Stimulated activated CD8-positive, alpha-beta memory T cell treated with anti-CD3 and anti-CD28 coated beads, Interleukin-15, amount 100 ng/mL, for 48 hours (primary cell): ENCODE measurements at regions not wholly inside any gene's neighbourhood (a gene's known extent, or its start where the extent isn't known, plus 50 kb on each side); places are given as distances from the start of the nearest gene placed in this dataset.
A peak's percentile ranks its signal among the peaks of the same experiment; 100 is the strongest.

Experiments used
- DNase-seq, 2 donors: peaks; one replicate each; pipeline ENCODE4 v3.0.0-alpha.2; 2020; ENCODE audit warnings: low read depth in 2 of 2

DNA sequence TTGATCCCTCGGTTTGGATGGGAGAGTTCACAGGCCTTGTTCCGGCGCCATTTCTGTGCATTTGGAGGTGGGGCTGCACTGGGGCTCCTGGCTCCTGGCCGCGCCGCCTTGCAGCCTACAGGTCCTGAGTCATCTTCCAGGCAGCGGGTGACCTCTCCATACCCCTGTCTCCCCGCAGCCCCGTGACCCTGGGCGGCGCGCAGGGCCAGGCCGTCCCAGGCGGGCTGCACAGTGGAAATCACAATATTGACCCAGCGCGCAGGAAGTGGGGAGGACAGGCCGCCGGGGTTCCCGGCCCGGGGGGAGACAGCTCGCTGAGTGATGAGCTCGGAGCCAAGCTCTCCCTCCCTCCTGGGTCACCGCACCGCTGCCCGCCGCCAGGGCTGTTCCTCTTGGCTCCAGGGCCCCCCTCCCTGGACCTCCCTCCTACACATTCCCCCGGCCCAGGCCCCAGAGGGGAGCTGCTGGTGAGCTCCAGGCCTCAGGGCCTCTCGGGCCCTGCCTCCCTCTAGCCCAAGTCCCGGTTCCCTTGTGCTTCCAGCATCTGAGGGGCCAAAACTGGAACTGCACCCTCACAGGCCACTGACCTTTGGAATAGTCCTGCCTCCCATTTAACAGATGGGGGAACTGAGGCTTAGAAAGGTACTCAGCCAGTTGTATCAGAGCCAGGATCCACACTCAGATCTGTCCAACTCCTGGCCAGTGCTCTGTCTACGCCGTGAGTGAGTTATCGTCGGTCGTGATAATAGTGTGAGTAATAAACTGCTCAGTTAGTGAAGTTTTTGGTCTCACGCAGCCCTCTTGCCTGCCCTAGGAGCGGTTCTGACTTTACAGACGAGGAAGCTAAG is 142.9 kb upstream of the WNT4 start:
- no peak for DNase-seq

DNA sequence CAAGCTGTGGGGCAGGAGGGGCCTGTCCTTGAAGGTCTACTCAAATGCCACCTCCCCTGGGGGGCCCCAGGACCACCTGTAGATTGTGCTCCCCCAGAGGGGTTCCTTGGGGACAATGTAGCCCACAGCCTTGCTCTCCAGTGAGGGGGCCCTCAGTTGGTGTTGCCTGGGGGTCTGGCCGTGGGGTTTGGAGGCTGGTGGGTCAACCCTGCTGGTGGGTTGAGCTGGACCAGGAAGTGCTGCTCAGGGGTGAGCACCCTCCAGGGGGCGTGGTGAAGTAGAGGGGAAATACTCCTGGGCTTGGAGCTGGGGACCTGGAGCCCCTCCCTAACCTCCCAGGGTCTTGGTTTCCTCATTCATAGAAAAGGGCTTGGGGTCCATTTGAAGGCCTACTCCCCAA is 143.6 kb upstream of the WNT4 start:
- DNase-seq = no peak

DNA sequence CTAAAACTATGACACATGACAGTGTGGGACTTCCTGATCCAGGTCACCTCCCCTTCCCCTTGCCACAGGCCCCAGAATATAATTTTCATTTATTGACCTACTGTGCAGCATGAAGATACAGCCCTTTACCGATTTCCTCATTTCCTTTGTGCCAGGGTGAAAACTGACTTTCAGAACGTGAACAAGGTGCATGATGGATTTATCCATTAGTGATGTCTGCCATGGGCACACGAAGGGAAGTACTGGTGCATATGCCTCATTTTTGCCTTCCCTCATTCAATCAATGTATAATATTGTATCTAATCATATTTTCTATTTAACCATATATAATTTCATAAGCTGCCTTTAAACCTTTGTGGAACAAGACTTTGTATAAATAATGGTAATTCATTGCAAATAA is 144.4 kb upstream of the WNT4 start:
- no peak for DNase-seq

DNA sequence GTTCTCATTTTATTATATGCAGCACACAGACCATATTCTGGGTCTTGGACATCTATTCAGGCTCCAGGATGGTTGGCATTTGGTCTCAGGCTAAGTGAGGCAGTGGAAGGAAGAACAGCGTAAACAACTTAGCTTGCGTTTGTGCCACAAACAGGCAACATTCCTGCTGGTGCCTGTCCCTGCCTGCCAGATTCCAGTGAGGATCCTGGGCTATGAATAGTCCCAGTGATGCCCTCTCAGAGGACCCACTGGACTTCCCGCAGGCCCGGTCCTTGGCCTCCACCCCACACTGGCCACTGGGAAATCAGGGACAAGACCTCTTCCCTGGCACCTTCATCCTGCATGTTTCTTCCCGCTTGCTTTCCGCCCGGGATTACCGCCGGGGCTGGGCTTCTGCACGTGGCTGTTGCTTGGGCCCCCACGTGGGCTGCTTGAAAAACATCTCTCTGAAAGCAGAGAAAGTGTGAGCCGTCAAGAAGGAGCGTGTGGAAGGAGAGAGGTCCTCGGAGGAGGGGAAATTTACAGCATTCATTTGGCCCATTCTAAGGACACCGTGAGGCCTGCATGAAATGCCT is 145.1 kb upstream of the WNT4 start:
- no peak for DNase-seq

DNA sequence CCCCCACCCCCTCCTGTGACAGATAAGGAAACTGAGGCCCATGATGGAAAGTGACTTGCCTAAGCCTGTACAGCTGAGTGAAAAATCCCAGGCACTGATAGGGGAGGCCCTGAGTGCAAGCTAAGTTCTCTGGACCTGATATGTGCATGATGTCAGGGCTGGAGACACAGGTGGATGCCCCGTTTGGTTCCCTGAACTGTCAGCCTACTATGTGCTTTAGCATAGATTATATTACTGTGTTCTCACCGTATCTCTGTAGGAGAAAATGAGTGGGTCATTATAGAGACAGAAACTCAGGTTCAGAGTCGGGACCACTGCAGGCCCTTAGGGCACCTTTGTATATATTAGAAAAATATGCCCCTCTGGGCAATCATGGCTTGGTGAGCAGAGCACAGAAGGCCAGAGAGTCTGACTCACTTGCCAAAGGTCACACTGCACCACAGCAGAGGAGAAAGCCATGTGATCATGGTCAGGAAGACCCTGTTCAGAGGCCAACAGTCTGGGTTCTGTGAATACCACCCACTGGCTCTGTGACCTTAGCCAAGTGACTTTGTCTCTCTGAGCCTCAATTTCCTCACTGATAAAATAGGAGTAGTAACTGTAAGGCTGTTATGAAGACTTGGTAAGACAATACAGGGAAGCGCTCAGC is 145.8 kb upstream of the WNT4 start:
- DNase-seq = no peak

DNA sequence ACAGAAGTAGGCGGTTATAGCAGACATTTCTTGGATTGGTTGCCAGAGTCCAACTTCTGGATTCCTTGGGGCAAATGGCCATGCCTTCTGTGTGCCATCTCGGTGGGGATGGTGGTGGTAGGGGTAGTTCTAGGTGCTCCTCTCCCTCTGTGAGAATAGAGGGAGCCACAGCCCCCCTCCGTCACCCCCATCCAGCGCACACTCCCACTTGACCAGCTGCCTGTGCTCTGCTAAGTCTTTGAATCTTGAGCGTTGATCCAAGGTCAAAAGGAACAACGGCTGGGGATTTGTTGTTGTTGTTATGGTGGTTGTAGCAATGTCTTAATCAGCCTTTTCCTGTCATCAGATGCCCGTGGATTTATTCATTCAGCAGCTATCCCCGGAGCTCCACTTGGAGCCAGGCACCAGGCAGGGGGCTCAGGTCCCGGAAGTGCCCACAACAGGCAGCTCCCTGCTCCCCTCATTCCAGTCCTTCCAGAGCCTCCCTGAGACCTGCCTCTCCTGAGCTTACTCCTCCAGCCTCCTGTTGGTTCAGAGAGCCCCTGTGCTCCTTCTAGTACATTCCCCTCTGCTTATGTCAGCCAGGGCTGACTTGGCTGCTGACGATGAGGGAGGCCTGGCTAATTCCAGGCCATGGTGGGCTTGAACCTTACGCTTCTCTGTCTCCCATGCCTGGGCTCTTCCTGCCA is 146.6 kb upstream of the WNT4 start:
- no peak for DNase-seq

DNA sequence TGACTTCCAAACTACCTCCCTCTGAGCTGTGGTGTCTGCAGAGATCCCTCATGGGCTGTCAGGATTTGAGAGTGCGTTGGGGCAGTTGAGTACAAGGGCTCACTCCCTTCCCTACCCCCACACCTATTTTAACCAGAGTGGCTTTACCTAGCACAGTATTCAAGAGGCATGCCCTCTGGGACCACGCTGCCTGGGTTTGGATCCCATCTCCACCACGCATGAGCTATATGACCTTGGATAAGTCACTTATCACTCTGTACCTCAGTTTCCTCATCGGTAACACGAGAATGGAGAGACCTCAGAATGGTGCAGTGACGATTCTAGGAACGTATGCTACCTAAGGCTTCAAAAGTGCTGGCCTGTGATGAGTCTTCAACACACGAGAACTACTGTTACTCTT is 147.3 kb upstream of the WNT4 start:
- no peak for DNase-seq

DNA sequence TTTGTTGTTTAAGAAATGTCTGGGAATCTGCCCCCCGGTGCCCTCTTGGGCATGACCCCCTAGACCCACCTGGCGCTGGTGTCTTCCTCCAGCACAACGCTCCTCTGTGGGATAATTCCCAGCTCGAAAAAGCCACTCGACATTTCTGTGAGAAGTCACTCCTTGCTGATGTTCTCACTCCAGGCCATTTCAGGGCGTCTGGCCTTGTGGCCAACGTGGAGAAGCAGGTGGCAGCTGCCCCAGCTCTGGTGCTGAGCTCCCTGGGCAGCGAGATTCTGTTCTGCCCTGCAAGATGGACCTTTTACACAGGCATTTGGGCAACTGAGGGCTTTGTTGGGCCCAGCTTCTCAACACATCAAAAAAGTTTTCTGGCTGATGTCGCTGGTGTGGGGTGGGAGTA is 147.7 kb upstream of the WNT4 start:
- DNase-seq = no peak

DNA sequence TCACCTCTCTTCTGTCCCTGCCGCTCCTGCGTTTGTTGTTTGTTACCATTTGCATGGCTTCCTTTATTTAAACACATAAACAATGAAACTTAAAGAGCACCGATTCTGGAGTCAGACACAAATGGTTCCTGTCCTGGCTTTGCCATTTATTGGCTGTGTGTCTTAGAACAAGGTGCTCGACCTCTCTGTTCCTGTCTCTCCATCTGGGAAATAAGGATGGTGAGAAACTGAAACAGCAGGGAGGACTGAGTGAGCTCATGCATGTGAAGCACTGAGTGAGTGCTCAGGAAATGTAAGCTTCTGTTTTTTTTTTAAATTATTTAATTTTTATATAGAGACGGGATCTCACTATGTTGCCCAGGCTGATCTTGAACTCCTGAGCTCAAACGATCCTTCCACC is 148.2 kb upstream of the WNT4 start:
- no peak for DNase-seq

DNA sequence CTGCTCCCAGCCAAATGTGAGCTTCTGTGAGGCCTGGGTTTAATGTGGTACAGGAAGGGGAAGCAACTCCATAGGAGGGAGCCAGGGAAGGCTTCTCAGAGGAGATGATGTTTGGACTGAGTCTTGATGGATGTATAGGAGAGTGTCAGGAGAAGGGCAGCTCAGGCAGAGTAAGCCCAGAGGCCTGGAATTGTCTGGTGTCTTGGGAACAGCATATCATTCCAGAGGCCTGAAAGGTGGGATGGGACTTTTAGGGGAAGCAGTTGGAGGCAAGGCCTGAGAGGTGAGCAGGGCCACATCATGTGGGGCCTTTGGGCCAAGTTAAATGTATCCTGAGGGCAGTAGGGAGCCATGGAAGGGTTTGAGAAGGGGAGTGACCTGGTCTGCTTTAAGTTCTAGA is 148.6 kb upstream of the WNT4 start:
- no peak for DNase-seq

DNA sequence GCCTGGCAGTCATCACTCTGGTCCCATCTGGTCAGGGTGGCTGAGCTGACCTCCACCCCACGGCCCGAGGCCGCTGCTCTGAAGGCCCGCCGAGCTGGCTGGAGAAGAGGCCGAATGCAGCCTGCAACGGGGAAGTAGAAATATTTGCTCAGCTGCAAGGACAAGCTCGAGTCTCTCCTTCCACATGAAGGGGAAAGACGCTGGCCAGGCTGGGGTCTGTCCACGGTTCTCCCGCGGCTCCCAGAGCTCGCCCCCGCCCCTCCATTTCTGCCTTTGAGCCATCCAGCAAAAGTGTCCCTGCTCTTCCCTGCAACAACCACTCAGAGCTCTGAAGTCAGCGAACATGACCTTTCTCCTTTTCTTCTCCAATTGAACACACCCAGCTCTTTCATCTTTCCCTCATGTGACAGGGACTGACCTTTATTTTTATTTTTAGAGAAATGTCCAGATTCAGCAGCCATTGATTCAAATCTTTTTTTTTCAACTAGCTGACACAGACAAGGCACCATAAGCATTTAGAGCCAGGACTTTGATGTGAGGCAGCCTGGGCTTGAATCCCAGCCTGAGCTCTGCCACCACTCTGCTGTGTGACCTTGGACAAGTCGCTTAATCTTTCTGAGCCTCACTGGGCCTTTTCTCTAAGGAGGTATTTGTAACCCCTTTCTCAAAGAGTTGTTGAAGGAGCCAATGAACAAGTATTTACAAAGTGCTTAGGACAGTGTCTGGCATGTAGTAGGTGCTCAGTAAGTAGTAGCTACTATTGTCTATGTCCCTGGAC is 149.3 kb upstream of the WNT4 start:
- DNase-seq = no peak

DNA sequence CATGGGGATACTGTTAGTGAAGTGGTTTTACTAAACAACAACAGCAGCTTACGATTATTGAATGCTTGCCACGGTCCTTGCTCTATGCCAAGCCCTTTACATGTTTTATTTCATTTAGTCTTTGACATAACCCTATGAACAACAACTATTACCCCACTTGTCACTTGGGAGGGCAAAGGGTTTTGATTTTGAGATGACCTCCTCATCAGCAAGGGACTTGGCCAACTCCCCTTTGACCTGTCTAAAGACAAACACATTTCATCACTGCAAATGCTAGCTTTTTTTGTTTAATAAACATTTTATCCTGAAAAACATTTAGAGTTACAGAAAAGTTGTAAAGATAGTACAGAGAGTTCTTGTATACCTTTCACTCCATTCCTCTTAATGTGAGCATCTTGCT is 152.5 kb upstream of the WNT4 start:
- DNase-seq = no peak

DNA sequence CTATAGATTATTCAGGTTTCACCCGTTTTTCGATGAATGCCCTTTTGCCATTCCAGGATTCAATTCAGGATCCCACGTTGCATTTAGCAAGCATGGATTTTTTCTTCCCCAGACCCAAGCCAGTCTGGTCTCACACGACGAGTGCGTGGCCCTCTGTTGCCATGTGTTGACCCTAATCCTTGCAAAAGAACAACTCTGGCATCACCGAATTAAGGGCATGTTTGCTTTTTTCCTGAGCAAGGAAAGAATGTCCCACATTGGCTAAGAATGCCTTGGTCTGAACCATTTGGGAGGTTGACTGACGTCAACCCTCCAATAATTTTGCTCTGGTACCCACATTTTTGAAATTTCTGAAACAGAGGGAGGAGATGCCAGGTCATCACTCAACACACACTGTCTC is 153.0 kb upstream of the WNT4 start:
- DNase-seq = no peak

DNA sequence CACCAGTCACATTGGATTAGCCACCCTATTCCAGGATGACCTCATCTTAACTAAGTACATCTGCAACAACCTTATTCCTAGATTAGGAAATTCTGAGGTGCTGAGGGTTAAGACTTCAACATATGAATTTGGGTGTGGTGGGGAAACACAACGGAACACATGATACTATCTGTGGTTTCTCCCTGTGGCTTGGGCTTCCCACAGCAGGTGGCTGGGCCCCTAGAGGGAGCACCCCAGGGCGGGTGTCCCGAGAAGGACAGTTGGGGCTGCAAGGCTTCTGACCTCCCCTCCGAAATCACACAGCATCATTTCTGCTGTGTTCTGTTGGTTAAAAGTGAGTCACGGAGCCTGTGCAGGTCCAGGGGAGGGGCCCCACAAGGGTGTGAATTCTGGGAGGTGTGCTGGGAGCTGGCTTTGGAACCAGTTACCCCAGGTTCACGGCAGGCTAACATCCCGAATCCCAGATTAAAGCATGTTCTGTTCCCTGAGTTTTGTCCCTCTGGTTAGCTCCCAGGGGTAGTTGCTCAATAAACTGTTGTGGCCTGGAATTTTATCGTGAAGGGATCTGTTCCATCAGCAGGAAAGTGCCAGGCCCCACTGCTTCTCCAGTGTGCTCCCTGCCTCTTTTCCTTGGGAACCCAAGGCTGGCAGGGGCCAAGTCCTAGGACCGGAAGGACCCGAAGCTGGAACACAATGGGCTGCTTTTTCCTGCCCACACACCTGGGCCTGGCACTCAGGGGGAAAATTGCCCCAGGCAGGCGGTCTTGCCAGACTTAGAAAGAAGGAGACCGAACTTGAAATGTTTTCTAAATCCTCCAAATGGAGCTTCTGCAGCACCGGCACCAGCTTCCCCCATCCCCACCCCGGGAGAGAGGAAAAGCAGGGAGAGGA is 154.0 kb upstream of the WNT4 start:
- peak in 1 of 2 donors; percentile 9 for DNase-seq

DNA sequence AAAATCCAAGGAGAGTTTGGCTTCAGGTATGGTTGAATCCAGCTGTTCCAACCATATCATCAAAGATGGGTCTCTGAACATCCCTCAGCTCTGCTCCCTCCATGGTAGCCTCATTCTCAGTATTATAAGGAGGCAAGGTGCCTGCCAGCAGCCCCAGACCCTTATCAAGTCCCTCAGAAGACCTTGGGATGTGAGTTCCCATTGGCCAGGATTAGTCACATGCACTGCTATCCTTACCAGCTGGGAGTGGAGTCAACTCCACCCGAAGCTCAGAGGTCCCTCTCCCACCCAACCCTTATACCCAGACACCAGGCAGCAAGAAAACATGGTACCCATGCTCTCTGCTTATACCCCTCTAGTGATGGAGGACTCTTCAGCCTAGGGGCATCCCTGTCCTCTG is 153.7 kb upstream of the ZBTB40 start:
- no peak for DNase-seq

DNA sequence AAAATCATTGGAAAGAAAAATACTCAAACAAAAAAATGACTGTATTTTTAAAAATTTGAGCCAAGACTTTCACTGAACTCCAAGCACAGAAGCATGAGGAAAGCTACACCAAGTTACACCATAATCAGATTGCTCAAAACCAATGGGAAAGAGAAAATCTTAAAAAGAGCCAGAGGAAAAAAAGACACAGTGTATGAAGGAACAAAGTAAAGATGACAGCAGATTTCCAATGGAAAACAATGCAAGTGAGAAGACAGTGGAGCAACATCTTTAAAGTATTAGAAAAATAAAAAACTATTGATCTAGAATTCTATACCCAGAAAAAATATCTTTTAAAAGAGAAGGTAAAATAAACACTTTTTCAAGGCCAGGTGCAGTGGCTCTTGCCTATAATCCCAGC is 147.8 kb upstream of the ZBTB40 start:
- DNase-seq = no peak

DNA sequence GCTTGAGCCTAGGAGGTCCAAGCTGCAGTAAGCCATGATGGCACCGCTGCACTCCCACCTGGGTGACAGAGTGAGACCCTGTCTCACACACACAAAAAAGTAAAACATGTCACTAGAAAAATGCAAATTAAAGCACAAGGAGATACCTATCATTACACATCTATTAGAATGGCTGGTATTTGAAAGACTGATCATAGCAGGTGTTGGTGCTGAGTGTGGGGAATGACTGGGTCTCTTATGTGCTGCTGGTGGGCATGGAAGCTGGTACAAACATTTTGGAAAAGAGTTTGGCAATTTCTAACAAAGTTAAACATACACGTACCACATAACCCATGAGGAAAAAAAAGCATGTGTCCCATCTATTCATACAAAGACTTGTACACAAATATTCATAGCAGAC is 142.1 kb upstream of the ZBTB40 start:
- DNase-seq = no peak

DNA sequence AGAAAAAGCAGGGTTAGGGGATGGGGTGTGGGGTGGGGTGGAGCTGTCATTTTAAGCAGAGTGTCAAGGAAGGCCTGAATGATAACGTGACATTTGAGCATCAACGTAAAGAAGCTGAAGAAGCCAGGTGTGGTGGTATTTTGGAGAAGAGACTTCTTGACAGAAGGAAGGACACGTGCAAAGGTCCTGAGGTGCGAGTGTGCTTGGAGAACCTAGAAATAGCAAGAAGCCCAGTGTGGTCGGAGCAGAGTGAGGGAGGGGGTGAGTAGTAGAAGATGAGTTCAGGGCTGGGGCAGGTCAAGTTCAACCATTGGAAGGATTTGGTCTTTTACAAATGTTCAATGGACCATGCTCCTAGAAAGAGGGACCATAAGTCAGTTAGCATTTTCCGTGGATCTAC is 140.2 kb upstream of the ZBTB40 start:
- no peak for DNase-seq

DNA sequence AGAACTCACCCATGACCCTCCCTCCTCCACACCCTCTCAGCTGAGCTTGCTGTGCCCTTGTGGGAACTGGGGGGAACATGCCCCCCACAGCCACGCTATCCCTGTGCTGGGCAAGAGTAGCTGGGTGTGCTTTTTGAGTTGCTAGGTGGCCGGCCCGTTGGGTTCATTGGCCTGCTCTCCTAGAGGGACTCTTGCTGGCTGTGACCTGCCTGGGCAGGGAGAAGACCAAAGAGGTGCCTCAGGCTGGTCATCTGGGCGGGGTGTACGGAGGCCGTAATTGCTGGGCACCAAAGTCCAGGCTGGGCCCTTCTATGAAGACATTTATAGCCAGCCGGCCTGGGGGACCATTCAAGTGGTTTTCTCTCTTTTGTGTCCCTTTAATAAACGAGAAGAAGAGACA is 138.3 kb upstream of the ZBTB40 start:
- no peak for DNase-seq

DNA sequence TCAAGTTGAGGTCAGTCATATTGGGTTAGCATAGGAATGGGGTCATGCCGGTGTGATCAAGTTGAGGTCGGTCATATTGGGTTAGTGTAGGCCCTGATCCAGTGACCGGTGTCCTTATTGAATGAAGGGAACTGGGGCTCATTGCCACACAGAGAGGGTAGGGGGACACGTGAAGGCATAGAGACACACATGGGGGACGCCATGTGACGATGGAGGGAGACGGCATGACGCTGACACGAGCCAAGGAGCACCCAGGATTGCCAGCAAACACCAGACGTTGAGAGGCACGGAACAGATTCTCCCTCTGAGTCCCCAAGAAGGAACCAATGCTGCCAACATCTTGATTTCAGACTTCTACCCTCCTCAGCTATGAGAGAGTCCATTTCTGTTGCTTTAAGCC is 136.9 kb upstream of the ZBTB40 start:
- no peak for DNase-seq
